ENCODE measurements at regions not wholly inside any gene's neighbourhood (a gene's known extent, or its start where the extent isn't known, plus 50 kb on each side); places are given as distances from the start of the nearest gene placed in this dataset.

- no peak for TF ChIP-seq MITF (IDR thresholded peaks at IDR 0.05)
- TF ChIP-seq GTF3C2 (IDR thresholded peaks at IDR 0.05; ENCODE audit: borderline replicate concordance, extremely low read depth, insufficient read length), result no peak
- TF ChIP-seq ZBTB40 (IDR thresholded peaks at IDR 0.05), result no peak
- no peak for TF ChIP-seq ZBTB40 (CRISPR knock-in tag; IDR thresholded peaks at IDR 0.05)
- TF ChIP-seq HNRNPH1 (optimal IDR thresholded peaks at IDR 0.05; ENCODE audit: low read depth, low read length), result no peak
- no peak for TF ChIP-seq JUNB (CRISPR knock-in tag; conservative IDR thresholded peaks at IDR 0.05)
- no peak for TF ChIP-seq ZNF408 (CRISPR knock-in tag; IDR thresholded peaks at IDR 0.05; ENCODE audit: low read depth)
Observed at GRCh38 chr6:7469696-7470095, 71.8 kb upstream of the DSP start (continued).

All from K562 (cell line).